Hepatocyte (in vitro differentiated cells): ENCODE measurements at regions not wholly inside any gene's neighbourhood (a gene's known extent, or its start where the extent isn't known, plus 50 kb on each side); places are given as distances from the start of the nearest gene placed in this dataset.

Experiments
- EZH2 ChIP-seq: fragments of 200-600 bp; sonication (generic); IDR thresholded peaks from 2 replicates; pipeline ENCODE4 v1.6.1; 2016; ENCODE audit warnings: antibody characterized with exemption, mild to moderate bottlenecking, borderline replicate concordance
- TF ChIP-seq, protein P1 (sequence below): fragments of 200-600 bp; sonication (generic); IDR thresholded peaks from 2 replicates; pipeline ENCODE4 v1.5.1; 2016; ENCODE audit warnings: antibody characterized with exemption, mild to moderate bottlenecking; ENCODE audit not compliant: poor library complexity

DNA sequence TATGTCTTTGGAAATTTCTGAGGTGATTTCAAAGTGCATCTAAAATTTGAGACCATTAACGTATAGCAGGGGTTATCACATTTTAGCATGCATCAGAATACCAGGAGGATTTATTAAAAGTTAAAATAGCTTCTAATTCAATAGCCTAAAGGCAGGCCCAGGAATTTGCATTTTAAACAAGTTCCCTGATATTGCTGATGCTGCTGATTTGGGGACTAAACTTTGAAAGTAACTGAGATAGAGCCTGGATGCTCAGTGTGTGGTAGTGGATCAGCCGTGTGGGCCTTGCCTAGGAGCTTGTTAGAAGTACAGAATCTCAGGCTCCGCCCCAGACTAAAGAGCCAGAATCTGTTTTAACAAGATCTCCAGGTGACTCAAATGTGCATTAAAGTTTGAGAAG lies 375.0 kb upstream of the FBXO33 start:
- TF ChIP-seq, protein P1, sequence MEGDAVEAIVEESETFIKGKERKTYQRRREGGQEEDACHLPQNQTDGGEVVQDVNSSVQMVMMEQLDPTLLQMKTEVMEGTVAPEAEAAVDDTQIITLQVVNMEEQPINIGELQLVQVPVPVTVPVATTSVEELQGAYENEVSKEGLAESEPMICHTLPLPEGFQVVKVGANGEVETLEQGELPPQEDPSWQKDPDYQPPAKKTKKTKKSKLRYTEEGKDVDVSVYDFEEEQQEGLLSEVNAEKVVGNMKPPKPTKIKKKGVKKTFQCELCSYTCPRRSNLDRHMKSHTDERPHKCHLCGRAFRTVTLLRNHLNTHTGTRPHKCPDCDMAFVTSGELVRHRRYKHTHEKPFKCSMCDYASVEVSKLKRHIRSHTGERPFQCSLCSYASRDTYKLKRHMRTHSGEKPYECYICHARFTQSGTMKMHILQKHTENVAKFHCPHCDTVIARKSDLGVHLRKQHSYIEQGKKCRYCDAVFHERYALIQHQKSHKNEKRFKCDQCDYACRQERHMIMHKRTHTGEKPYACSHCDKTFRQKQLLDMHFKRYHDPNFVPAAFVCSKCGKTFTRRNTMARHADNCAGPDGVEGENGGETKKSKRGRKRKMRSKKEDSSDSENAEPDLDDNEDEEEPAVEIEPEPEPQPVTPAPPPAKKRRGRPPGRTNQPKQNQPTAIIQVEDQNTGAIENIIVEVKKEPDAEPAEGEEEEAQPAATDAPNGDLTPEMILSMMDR: no peak
- no peak for TF ChIP-seq EZH2
